ENCODE measurements at regions not wholly inside any gene's neighbourhood (a gene's known extent, or its start where the extent isn't known, plus 50 kb on each side); places are given as distances from the start of the nearest gene placed in this dataset.

DNA sequence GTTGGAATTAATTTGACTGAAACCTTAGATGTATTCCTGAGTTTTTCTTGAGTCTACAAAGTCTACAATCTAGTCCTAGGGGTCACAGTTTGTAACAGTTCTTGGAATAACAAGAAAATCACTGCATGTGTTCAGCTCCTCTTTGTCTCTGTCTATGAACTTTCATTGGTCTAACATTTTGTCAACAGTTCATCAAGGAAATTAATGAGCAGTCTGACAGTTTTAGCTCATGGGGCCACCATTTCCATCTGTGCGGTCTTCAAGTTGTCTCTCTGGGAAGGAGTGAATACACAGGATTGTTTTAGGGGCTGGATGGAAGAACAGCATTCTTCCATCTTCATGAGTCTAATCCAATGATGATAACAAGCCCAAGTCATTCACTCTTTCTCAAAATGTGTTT is 276.4 kb downstream of the TMEM167A start:
- DNase-seq: no peak

DNA sequence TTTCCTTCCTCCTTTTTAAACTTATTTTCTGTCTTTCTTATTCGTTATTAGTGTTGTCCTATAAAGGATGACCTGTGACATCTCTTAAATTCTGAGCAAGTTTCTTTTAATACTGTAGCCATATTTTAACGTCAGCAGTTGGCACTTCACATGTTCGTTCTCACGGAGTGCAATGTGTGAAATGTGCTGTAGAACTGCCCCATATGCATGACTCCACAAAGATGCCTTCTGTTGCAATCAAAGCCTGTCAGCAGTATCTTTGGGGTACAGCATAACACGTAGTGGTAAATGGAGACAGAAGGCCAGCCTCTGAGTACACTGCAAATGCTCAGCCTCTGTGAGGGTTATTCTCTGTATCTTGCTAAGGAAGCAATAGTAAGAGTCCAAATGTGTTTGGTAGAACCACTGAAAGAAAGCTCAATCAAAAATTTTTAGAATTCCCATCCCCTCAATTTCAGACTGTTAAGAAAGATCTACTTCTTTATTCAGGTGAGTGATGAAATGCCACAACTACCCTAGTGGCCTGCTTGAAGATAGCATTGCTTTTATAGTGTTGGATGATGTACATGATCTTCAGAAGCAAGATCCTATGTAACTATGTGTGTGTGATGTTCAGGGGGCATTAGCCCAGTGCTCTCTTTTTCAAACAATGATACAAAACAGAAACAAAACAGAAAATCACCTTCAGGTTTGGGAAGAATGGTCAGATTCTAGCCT is 277.7 kb downstream of the TMEM167A start:
- DNase-seq: no peak

DNA sequence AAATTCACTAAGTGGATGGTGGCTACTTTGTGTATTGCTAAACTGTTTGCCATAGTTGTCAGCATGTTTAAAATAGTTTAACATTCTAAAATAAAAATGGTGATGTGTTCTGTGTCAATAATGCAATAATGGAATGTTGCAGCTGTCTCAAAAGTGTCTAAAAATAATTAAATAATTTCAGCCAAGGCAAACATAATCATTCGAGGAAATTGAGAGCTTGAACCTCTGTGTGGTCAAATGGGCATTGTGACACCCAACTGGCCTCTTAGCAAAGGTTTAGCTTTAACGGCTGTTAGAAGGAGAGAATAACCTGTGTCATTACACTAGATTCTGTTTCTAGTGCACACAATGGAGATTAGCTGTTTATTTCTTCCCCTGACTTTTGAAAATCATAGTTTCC is 278.5 kb downstream of the TMEM167A start:
- DNase-seq: no peak

DNA sequence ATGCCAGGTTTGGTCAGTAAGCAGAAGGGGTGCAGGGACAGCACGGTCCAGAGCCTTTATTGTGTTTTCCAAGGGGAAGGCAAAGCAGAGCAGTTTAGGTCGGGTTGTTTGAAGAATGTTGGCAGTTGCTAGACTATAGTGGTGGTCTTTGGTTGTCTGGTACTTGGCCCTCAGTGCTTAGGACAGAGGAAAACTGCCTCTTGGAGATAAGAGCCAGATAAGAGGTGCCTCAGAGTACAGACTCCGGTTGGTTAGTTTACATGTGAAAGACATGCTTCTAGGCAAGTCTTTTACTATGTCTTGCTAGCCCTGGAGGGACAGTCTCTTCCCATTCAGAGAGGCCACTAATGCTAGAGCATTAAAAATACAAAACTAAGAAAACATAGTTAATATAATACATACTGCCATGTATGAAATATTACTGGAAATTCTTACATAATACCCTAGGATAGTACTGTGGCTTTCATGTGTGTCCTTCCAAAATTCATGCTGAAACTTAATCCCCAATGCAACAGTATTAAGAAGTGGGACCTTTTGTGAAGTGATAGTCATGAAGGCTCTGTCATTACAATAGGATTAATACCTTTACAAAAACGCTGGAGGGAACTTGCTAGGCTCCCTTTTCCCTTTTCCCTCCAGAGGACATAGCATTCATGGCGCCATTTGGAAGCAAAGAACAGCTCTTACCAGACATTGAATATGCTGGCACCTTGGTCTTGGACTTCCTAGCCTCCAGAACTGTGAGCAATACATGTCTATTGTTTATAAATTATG is 280.4 kb downstream of the TMEM167A start:
- DNase-seq: no peak

DNA sequence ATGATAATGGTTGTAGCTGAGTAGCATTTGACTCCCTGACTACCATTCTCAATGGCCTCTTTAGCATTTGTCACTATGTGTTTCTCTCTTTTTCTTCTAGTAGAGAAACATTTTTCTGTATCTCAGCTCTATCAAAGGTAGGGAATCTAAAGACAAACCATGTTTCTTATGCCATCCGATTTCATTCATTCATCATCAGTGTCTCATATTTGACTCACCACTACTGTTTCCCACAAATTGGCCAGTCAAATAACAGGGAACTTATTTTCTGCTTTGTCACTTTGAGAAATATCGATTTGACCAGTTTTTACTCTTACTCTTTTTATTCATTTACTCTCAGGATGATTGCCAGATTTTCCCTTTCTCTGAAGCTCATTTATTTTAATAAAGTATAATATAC is 282.3 kb downstream of the TMEM167A start:
- no peak for DNase-seq

DNA sequence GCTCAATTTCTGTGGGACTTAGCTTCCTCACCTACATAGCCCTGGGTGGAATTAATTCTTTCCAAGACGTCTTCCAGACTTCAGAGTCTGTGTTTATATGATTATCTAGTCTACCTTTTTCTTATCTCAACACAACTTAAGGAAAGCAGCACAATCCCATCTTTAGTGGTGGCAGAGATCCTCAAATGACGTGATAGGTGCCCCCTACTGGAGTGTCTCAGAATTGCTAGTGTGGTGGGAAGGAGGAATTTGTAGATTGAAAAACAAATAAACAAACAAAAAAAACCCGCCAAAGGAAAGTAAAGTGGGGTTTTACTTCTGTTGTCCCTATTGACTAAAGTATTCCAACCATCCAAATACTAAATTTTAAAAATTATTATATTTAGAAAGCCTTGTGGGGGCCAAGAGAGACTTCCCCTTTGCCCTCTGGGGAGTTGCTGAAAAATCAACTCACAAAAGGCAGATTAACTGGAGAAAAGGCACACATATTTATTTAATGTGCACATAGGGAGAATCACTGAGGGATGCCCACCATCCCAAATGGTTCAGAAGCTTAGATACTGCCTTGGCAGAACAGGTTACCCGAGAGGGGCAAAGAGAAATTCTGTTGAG is 283.3 kb downstream of the TMEM167A start:
- DNase-seq: no peak

DNA sequence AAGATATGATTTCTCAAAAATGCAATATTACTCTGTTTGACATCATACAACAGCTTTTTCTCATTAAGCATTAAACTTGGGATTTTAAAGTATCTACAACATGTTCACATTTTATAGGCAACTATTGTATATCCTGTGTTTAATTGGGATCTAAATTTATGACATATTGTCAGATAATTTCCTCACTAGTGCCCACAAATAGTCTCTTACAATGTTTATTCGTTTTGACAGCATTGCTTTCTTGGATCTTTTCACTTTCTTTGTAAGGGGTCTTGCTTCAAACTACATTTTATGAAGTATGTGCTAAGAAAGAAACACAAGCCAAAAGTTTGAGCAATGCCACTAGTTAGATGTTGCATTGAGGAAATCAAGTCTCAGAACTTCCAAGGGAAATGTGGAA is 285.1 kb downstream of the TMEM167A start:
- no peak for DNase-seq

DNA sequence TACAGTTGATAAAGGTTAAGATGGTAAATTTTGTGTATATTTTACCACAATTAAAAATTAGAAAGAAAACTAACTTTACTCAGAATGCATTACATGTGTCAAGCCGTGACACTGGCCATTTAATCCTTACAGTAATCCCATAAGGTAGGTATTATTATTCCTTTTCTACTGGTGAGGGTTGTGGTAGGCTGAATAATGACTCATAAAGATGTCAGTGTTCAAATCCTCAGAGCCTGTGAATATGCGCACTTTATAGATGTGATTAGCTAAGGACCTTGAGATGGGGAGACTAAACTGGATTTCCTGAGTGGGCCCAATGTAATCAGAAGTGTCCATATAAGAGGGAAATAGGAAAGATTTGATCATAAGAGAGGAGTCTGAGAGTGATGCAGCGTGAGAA is 288.1 kb downstream of the TMEM167A start:
- DNase-seq: no peak

DNA sequence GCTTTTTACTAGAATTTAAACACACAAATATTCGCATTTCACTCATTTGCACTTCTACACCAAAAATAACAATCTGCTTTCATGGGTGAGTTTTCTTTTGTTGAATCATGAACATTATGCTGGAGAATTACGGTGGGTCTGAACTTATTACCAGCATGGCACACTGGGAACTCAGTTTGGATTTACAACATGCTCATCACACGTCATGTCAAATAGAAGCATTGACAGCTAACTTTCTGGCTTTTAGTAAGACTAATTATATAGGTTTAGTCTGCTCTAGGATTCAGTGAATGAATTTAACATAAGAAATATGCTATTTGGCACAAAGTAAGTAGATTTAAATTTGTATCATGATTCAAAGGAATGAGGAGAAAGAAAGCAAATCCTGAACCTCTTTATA is 290.4 kb downstream of the TMEM167A start:
- DNase-seq: no peak

DNA sequence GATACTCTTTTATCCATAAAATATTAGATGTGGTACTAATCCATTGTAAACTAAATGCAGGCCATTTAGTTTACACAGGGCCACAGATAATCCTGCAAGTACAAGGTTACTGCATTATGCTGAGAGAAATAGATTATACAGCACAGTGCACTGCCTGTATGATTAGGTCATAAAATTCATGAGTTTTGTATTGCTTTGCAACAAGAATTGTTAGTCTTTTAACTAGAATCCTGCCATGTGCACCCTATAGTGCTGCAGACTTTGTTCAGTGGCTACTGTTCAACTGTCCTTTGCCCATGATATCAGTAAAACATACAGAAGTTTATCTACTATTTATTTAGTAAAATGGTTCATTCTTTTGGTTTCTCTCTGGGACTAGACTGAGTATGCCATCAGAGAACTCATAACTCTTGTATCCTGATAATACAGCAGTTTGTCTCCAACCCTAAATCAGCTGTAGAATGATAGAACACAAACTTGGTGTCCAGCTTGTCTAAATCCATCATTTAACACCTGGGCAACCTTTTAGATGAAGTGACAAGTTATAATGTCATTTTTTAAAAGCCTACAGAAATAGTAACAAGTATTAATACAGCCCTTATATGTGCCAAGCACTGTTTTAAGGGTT is 291.2 kb downstream of the TMEM167A start:
- DNase-seq: no peak

DNA sequence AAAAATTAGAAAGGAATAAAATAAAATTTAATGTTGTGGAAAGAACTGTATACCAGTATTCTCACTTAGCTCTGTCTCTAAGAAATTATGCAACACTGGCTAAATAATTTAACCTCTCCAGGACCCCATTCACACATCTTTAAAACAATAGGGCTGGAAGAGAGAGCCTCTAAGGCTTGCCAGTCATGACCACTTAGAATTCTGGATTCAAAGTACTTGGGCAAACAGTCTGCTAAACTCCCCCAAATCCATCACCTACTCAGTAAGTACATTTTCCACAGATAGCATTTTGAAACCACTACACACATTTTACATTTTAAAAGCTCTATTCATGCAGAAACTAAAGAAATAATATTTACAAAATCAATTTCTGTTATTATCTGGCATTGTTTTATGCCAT is 291.7 kb downstream of the TMEM167A start:
- no peak for DNase-seq

DNA sequence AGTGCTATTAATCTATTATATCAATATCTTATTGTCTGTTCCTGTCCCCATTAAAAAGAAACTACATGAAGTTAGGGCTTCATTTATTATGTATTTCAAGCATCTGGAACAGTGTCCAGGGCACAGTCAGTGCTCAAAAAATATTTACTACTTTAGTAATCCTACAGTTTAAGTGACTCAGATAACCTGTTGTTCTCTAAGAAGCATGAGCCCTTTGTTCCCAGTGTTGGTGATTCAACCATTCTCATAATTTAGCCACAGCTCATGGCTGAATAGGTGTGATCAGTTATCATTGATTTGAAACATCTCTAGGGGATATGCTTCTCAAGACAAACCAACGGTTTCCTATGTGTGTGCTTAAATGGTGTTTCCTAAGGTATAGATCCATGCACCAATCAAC is 292.7 kb downstream of the TMEM167A start:
- no peak for DNase-seq

DNA sequence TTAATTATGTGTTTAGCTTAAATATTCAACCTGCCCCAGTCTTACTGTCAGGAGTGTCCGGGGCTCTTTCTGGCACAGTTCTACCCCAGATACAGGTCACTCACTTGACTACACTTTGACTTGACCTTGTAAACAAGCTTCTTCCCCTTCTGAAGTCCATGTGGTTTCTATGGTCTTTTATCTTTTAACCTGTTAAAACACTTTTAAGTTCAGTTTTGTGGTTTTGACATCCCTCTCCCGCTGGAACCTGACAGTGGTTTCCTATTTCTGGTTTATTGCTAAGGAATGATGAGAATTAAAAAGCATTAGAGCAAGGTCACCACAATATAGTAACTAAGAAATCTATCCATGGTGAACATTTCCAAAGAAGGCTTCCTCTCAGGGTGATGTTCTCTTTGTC is 300.1 kb downstream of the TMEM167A start:
- DNase-seq: no peak

DNA sequence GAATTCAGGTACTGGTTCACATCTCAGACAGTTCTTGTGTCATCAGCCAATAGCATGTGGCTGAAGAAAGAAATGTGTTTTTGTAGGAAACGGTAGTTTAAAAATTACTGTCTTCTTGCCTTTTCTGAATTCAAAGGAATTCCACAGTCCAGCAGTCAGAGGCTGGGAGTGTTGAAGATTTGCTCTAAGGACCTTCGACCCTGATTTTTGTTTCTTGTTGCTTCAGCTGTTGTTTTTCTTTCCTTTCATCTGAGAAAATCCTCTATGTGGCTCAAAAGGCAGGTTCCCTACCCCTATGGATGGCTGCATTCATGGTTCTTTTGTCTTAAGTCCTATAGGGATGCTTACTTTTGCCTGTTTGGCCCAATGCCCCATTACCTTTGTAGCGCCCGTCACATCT is 304.9 kb downstream of the TMEM167A start:
- no peak for DNase-seq

DNA sequence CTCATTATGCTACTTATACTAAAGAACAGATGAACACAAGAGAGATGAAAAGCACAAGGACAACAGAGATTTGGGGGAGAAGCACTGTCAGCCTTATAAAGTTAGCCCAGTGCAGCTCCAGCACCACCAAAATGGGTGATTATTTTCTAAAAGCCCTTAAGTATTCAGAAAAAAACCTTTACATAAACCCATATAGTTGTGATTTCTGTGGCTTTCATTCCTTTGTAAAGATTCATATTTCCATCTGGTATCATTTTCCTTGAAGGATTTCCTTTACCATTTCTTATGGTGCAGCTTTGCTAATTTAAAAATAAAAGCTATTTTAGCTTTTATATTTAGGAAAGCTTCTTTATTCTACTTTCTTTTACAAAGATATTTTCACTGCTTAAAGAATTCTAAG is 311.0 kb downstream of the TMEM167A start:
- no peak for DNase-seq

DNA sequence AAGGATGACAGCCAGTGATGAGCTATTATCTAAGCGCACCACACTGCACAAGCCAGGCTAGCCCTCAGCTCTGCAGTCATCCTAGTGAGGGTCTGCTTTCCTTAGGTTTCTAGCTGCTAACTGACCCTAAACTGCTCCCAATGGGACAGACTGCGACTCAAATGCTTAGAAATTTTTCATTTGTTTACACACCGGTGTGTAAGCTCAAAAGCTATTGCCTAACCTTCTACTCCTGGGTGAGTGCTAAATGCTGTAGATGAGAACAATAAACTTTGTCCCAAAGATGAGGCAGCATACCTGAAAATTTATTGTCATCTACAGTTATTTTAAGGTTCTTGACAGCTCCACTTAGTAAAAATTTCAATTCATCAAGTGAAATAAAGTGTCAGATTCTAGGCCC is 311.4 kb downstream of the TMEM167A start:
- no peak for DNase-seq

DNA sequence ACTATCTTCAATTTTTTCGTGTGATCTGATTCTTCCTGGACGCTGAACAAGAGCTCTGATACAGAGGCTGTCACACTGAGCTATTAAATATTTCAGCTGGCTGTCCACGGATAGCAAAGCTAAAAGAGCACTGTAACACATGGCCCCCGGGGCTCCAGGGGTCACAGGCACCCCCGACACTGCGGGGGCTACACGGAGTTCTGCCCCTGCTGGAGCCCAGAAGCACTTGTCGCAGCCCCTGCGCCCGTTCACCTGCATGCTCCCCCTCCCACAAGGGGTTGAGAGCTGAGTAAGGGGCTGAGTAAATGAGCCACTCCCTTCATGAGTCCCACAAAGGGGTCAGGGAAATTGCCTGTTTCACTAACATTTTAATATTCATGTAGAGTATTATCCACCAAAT is 316.3 kb downstream of the TMEM167A start:
- no peak for DNase-seq

DNA sequence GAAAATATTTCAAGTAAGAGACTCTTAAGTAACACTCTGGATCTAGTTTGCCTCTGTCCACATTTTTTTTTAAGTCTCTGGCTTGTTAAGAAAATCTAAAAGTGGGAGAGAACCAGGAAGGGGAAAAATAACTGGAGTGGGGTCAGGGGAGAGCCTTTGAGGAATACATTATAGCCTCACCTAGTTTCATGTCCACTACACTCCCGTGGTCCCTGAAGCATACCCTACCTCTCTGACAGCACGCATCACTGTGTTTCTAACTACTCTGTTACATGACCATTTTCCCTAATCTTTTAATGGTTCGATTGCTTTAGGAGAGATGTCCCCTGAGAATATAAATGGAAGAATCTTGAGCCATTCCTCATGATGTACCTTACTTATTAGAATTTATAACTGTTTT is 318.3 kb downstream of the TMEM167A start:
- no peak for DNase-seq

DNA sequence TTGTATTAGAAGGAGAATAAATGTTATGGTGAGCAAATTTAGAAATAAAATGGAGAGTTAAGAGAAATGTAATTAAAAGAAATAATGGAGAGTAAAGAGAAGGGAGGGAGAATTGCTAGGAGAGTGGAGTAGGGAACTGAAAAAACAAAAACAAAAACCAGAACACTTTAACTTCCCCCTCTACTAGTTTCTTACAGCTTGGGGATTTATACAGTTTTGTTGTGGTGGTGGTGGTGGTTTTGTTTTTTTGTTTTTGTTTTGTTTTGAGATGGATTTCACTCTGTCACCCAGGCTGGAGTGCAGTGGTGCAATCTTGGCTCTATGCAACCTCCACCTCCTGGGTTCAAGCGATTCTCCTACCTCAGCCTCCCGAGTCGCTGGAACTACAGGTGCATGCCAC is 322.4 kb downstream of the TMEM167A start:
- DNase-seq: no peak

DNA sequence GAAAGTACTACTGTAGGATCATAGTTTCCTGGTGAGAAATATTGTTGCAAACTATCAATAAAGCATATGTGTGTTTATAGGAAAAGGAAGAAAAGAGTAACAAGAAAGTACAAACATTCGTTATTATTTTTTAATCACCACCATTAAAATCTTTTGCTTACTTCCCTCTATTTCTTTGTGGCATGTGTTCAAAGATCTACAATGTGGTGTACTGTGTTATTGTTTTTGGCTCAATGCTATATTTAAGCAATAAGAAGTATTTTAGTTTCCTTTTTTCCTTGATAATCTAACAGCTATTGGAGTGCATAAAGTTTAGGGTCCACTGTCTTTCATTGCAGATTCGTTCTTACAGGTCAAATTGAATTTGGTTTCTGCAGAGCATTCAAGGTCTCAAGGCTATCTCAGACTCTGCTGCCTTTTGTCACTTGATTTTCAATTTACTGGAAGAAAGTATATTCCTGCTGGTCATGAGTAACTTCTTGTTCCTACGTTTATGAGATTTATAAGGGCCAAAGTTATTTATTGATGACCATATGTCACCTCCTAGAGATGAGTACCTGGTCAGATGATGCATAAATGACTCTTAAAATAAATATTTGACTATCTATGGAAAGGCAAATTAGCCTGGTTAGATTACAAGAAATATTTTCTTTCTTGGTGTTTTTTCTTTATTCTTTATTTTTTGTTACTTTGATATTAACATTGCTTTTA is 323.0 kb downstream of the TMEM167A start:
- DNase-seq: no peak

DNA sequence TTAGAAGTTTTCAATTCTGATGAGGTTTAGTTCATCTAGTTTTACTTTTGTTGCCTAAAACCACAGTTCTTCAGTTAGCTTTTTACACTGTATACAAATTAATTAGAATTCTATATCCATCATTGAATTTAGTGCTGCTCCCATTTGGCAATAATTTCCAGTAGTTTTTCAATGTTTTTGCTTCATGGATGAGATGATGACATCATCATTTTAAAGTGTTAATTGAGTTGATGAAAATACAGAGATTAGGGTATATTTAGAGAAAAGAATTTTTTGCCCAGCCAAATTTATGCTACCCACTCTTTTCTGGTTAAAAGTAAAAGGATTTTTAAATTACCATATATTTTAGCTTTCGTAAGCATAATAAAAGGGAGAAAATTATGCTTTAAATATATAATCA is 323.8 kb downstream of the TMEM167A start:
- DNase-seq: no peak

DNA sequence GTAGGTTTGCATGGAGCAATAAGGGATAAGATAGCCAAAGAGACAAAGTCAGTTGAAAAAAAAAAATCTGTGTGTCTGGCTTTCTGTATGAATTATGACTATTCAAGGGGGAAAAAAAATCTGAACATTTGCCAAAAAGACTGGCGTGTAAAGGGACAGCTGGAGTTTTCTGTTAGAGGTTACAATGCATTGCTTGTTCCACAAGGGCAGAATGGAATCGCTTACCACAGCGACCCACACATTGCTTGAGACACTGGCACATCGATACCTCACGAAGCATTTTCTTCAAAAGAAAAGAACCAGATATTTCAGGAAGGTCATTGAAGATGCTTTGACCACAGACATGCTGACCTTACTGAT is 327.8 kb downstream of the TMEM167A start:
- no peak for DNase-seq

All from NCI-H524 treated with DMSO at 0.1 percent for 48 hours (cell line).